Smooth muscle cell (in vitro differentiated cells): ENCODE measurements at regions not wholly inside any gene's neighbourhood (a gene's known extent, or its start where the extent isn't known, plus 50 kb on each side); places are given as distances from the start of the nearest gene placed in this dataset.
"Not testable (repeated sequence)": the region's sequence is repeated elsewhere in the genome, so short reads cannot be mapped to it uniquely, and the experiment has no call there.

Experiments
- DNase-seq: peaks from one replicate; lab custom pipeline; 2025; ENCODE audit not compliant: unreplicated experiment; lab: John Stamatoyannopoulos, UW
- H2AFZ ChIP-seq: fragments of 200-600 bp; sonication (generic); 2 replicates; pipeline ENCODE4 v1.6.0; 2016; ENCODE audit warnings: antibody characterized with exemption, low read depth, mild to moderate bottlenecking
- H3F3A ChIP-seq: fragments of 200-600 bp; sonication (generic); 2 replicates; pipeline ENCODE4 v1.6.0; 2017; ENCODE audit warnings: antibody characterized with exemption, low read depth
- H3K27ac ChIP-seq: fragments of 200-600 bp; sonication (generic); 2 replicates; pipeline ENCODE4 v1.5.1; 2016; ENCODE audit warnings: low read depth, mild to moderate bottlenecking
- H3K27me3 ChIP-seq: fragments of 200-600 bp; sonication (generic); 2 replicates; pipeline ENCODE4 v1.6.1; 2016; ENCODE audit warnings: low read depth, mild to moderate bottlenecking
- H3K36me3 ChIP-seq: fragments of 200-600 bp; sonication (generic); 2 replicates; pipeline ENCODE4 v1.5.1; 2016; ENCODE audit warnings: low read depth
- H3K4me1 ChIP-seq: fragments of 200-600 bp; sonication (generic); 2 replicates; pipeline ENCODE4 v1.5.1; 2016; ENCODE audit warnings: low read depth
- H3K4me2 ChIP-seq: fragments of 200-600 bp; sonication (generic); 2 replicates; pipeline ENCODE4 v1.6.0; 2016; ENCODE audit warnings: mild to moderate bottlenecking
- H3K4me3 ChIP-seq: fragments of 200-600 bp; sonication (generic); 2 replicates; pipeline ENCODE4 v1.5.1; 2016; ENCODE audit warnings: mild to moderate bottlenecking
- H3K79me2 ChIP-seq: fragments of 200-600 bp; sonication (generic); 2 replicates; pipeline ENCODE4 v1.6.0; 2016; ENCODE audit warnings: low read depth, mild to moderate bottlenecking
- H3K9ac ChIP-seq: fragments of 200-600 bp; sonication (generic); 2 replicates; pipeline ENCODE4 v1.6.0; 2016; ENCODE audit warnings: low read depth
- H3K9me3 ChIP-seq: fragments of 200-600 bp; sonication (generic); replicated peaks from 2 replicates; pipeline ENCODE4 v1.5.1; 2016; ENCODE audit warnings: low read depth
- H4K20me1 ChIP-seq: fragments of 200-600 bp; sonication (generic); 2 replicates; pipeline ENCODE4 v1.6.0; 2016; ENCODE audit warnings: low read depth
- WGBS: methylation state at CpG from one replicate; pipeline ENCODE4 v1.1.7; 2016; ENCODE audit warnings: low lambda C conversion rate; 5-methylcytosine and 5-hydroxymethylcytosine counted together
- TF ChIP-seq, protein P1 (sequence below): fragments of 200-600 bp; sonication (generic); IDR thresholded peaks from 2 replicates; pipeline ENCODE4 v1.5.1; 2017; ENCODE audit warnings: borderline replicate concordance, mild to moderate bottlenecking, antibody characterized with exemption; ENCODE audit not compliant: insufficient read depth, poor library complexity, severe bottlenecking

GRCh38 chr6:14598017-14598864, 480.7 kb downstream of the CD83 start:
- 74% methylated on average over 6 of the region's 6 CpGs for WGBS
- Histone ChIP-seq H3K79me2 (no peaks in the 10 kb centered on the region), H3K4me3 (no peak overlapping the region), H3K9ac (no peak overlapping the region), H3F3A (no peaks in the 10 kb centered on the region), H2AFZ (no peak overlapping the region), H3K27ac (no peak overlapping the region), H4K20me1 (no peaks in the 10 kb centered on the region), H3K27me3 (no peaks in the 10 kb centered on the region), H3K36me3 (no peaks in the 10 kb centered on the region), H3K9me3 (no peaks in the 10 kb centered on the region), H3K4me1 (peaks cover 34% of the 10 kb centered on the region), H3K4me2 (no peak overlapping the region)
- no peak for DNase-seq
- TF ChIP-seq, protein P1, sequence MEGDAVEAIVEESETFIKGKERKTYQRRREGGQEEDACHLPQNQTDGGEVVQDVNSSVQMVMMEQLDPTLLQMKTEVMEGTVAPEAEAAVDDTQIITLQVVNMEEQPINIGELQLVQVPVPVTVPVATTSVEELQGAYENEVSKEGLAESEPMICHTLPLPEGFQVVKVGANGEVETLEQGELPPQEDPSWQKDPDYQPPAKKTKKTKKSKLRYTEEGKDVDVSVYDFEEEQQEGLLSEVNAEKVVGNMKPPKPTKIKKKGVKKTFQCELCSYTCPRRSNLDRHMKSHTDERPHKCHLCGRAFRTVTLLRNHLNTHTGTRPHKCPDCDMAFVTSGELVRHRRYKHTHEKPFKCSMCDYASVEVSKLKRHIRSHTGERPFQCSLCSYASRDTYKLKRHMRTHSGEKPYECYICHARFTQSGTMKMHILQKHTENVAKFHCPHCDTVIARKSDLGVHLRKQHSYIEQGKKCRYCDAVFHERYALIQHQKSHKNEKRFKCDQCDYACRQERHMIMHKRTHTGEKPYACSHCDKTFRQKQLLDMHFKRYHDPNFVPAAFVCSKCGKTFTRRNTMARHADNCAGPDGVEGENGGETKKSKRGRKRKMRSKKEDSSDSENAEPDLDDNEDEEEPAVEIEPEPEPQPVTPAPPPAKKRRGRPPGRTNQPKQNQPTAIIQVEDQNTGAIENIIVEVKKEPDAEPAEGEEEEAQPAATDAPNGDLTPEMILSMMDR: no peak

- 95% methylated on average over 8 of the region's 8 CpGs for WGBS
- H3K27me3 ChIP-seq, H3K4me2 ChIP-seq, H2AFZ ChIP-seq, H3K36me3 ChIP-seq, H4K20me1 ChIP-seq, H3K79me2 ChIP-seq, H3F3A ChIP-seq, DNase-seq, H3K9ac ChIP-seq, H3K27ac ChIP-seq, H3K4me3 ChIP-seq, H3K9me3 ChIP-seq: not testable (repeated sequence)
- peaks cover 29% of the 10 kb centered on the region for H3K4me1 ChIP-seq
These were observed 482.7 kb downstream of the CD83 start for GRCh38 chr6:14600306-14600705.

DNA sequence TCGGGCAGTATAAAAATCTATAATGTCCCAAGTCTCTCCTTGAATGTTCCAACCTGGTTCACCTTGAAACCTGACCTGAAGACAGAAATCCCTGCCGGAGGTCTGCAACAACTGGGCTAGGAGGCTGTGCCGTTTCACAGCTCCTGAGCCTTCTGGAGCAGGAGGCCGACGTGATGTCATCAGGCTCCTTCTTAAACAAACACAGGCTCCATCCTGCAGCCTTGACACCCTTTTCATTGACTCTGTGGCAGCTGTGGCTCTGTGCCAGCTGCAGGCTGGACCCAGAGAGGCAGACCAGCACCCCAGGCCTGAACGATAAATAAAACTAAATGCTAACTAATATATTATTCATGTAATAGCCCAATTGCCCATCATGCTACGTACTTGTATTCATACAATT, 483.9 kb downstream of the CD83 start:
- Histone ChIP-seq H3K4me2 (no peak overlapping the region), H3K9me3 (no peaks in the 10 kb centered on the region), H3F3A (no peaks in the 10 kb centered on the region), H3K79me2 (no peaks in the 10 kb centered on the region), H3K27me3 (no peaks in the 10 kb centered on the region), H3K27ac (no peak overlapping the region), H3K4me1 (peaks cover 21% of the 10 kb centered on the region), H2AFZ (no peak overlapping the region), H3K9ac (no peak overlapping the region), H3K4me3 (no peak overlapping the region), H4K20me1 (no peaks in the 10 kb centered on the region), H3K36me3 (no peaks in the 10 kb centered on the region)
- DNase-seq: no peak
- TF ChIP-seq, protein P1: no peak
- WGBS: 78% methylated on average over 7 of the region's 7 CpGs

DNA sequence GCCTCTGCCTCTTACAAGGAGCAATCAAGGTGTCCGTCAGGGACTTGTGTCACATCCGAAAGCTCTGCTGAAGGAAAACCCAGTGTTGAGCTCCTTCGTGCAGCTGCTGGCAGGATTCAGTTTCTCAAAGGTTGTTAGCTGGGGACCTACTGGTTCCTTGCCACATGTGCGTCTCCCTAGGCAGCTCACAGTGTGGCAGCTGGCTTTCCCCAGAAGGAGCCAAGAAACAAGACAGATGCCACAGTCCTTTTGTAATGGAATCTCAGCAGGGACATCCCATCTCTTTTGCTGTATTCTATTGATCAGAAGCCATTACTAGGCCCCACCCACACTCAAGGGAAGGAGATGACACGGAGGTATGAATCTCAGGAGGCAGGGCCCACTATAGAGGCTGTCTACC, 488.8 kb downstream of the CD83 start:
- Histone ChIP-seq H3K9ac (no peak overlapping the region), H3K4me3 (no peak overlapping the region), H3K4me2 (no peak overlapping the region), H2AFZ (no peak overlapping the region), H4K20me1 (no peaks in the 10 kb centered on the region), H3K27me3 (no peaks in the 10 kb centered on the region), H3K79me2 (no peaks in the 10 kb centered on the region), H3K27ac (no peak overlapping the region), H3K9me3 (no peaks in the 10 kb centered on the region), H3K4me1 (no peaks in the 10 kb centered on the region), H3K36me3 (no peaks in the 10 kb centered on the region), H3F3A (no peaks in the 10 kb centered on the region)
- 91% methylated on average over 5 of the region's 5 CpGs for WGBS
- no peak for DNase-seq
- TF ChIP-seq, protein P1: no peak
